GM13976 (cell line): ENCODE measurements at regions not wholly inside any gene's neighbourhood (a gene's known extent, or its start where the extent isn't known, plus 50 kb on each side); places are given as distances from the start of the nearest gene placed in this dataset.

Source experiments
- DNase-seq: peaks from one replicate; pipeline ENCODE4 v3.0.0; 2012; ENCODE audit warnings: low spot score
- CTCF ChIP-seq: IDR thresholded peaks from 2 replicates; pipeline ENCODE4 v1.5.1; 2012; ENCODE audit warnings: borderline replicate concordance, mild to moderate bottlenecking; ENCODE audit not compliant: insufficient read depth; ENCODE audit errors: extremely low read depth, missing control alignments, control extremely low read depth
- in situ Hi-C: fragments of 300-500 bp; cut with MboI; formaldehyde crosslinking; loops from one replicate; pipeline ENCODE4 v1.12.0; 2022; ENCODE audit warnings: low sequenced_read_pairs, mixed read lengths, inconsistent platforms; ENCODE audit not compliant: unreplicated experiment

GRCh38 chr1:193342811-193343210 lies 156.4 kb upstream of the B3GALT2 start:
- TF ChIP-seq CTCF, result no peak
- in situ Hi-C loops, result no loop called here
- no peak for DNase-seq

GRCh38 chr1:193340331-193340730 lies 153.9 kb upstream of the B3GALT2 start:
- no peak for DNase-seq
- no peak for TF ChIP-seq CTCF
- in situ Hi-C loops, result no loop called here

GRCh38 chr1:193339401-193339800 lies 153.0 kb upstream of the B3GALT2 start:
- in situ Hi-C loops, result no loop called here
- no peak for TF ChIP-seq CTCF
- no peak for DNase-seq

- DNase-seq, result peak; percentile 50
- TF ChIP-seq CTCF, result no peak
- in situ Hi-C loops, result no loop called here
Measured at GRCh38 chr1:193338194-193338593, 151.8 kb upstream of the B3GALT2 start.

GRCh38 chr1:193335806-193336428 lies 149.5 kb upstream of the B3GALT2 start:
- no peak for DNase-seq
- in situ Hi-C loops, result no loop called here
- no peak for TF ChIP-seq CTCF

GRCh38 chr1:193333166-193333565 lies 146.8 kb upstream of the B3GALT2 start:
- no peak for TF ChIP-seq CTCF
- in situ Hi-C loops, result no loop called here
- no peak for DNase-seq

- no peak for TF ChIP-seq CTCF
- DNase-seq, result no peak
- in situ Hi-C loops, result no loop called here
Measured at GRCh38 chr1:193326296-193326695, 139.9 kb upstream of the B3GALT2 start.
